ENCODE measurements at regions not wholly inside any gene's neighbourhood (a gene's known extent, or its start where the extent isn't known, plus 50 kb on each side); places are given as distances from the start of the nearest gene placed in this dataset.

DNA sequence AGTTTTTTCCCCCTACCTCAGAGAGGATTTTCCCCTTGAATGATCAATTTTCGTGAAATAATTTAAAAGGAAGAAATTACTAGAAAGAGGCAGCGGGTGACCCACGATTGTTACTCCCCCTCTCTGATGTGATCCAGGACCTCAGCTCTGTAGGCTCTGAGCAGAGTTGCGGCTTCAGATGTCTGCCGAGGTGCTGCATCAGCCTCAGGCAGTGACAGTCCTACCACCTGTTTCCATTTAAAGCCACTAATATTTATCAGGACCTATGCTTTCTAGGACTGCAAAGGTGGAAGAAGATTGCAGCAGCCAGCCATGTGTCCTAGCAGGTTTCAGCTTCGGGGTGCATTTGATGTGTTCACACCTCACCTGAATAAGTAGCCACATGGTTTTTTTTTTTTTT is 294.8 kb upstream of the C2CD4B start:
- TF ChIP-seq, protein P1, sequence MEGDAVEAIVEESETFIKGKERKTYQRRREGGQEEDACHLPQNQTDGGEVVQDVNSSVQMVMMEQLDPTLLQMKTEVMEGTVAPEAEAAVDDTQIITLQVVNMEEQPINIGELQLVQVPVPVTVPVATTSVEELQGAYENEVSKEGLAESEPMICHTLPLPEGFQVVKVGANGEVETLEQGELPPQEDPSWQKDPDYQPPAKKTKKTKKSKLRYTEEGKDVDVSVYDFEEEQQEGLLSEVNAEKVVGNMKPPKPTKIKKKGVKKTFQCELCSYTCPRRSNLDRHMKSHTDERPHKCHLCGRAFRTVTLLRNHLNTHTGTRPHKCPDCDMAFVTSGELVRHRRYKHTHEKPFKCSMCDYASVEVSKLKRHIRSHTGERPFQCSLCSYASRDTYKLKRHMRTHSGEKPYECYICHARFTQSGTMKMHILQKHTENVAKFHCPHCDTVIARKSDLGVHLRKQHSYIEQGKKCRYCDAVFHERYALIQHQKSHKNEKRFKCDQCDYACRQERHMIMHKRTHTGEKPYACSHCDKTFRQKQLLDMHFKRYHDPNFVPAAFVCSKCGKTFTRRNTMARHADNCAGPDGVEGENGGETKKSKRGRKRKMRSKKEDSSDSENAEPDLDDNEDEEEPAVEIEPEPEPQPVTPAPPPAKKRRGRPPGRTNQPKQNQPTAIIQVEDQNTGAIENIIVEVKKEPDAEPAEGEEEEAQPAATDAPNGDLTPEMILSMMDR (IDR thresholded peaks at IDR 0.05; ENCODE audit: insufficient read depth, low read depth, low read length, missing control alignments): no peak
- H3K4me3 ChIP-seq (ENCODE audit: low read depth, low read length): no peak overlapping the region
- no peak for DNase-seq (ENCODE audit: low read depth)

DNA sequence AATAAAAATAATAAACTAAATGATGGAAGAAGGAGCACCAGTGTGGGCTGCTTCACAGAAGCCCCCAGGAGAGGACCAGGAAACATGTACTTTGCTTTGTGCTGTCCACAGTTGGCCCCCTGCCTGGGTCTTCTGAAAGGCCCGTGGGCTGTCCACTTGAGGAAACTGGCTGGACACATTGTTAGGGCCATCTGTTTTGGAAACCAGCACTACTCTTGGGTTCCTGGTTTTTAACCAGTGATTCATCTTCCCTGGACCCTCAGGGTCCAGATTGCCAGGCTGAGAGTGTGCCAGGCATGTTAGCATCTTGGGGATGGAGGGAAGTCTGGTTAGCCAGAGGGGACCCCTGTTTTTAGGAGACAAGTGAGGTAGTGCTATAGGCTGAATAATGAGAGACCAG is 297.2 kb upstream of the C2CD4B start:
- H3K4me3 ChIP-seq (ENCODE audit: low read depth, low read length): no peak overlapping the region
- TF ChIP-seq, protein P1 (IDR thresholded peaks at IDR 0.05; ENCODE audit: insufficient read depth, low read depth, low read length, missing control alignments): no peak
- DNase-seq (ENCODE audit: low read depth): no peak

DNA sequence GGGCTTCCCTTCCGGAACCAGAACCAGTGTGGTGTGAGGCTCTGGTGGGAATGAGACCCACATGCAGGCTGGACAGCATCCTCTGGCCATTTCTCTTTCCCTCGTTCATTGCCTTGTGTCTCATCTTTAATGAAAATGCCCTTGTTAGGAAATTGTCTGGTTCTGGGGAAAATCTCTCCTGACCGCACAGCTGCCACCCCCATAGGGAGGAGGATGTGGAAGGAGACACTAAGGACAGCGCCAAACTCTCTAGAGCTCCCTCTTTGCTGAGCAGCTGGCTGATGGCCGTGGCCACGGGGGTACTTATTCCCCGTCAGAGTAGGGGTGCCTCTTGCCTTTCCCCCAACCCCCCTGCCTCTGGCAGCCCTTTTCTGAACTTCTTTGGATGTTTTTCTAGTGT is 297.6 kb upstream of the C2CD4B start:
- no peak for DNase-seq (ENCODE audit: low read depth)
- TF ChIP-seq, protein P1 (IDR thresholded peaks at IDR 0.05; ENCODE audit: insufficient read depth, low read depth, low read length, missing control alignments): no peak
- H3K4me3 ChIP-seq (ENCODE audit: low read depth, low read length): no peak overlapping the region

DNA sequence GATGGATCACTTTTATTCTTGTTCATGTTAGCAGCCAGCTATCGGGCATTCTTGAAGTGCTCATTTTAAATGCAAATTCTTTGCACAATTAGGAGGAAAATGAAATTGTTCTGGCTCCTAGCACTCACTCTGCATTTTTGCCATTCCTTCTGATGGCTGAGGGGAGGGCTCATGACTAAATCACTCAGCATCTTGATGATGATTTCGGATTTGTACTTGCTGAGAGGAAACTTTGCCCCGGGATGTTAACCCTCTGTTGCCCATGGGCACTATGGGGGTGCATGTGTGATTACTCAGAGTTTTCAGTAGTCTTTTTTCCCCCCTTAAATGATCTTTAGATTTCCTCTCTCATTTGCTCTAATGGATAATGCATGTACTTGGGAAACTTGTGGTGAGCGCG is 299.6 kb upstream of the C2CD4B start:
- DNase-seq (ENCODE audit: low read depth): no peak
- no peak overlapping the region for H3K4me3 ChIP-seq (ENCODE audit: low read depth, low read length)

DNA sequence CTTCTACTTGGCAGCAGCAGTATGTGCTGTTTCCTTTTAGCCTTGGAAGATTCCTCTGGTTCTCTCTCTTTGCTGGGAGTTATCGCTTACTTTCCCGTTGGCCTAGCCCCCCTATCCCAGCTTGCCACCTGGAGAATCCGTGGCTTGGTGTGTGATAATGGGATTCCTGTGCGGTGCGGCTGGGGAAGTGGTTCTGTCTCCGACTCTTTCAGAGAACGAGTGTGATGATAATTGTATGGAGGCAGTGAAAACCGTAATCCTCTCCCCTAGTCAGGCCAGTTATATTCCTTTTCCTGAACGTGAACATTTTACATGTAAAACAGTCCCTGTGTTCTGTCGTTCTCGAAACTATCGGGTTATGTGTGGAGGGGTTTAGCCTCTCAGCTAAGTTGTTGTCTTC is 300.1 kb upstream of the C2CD4B start:
- TF ChIP-seq, protein P1 (IDR thresholded peaks at IDR 0.05; ENCODE audit: insufficient read depth, low read depth, low read length, missing control alignments): no peak
- DNase-seq (ENCODE audit: low read depth): no peak
- no peak overlapping the region for H3K4me3 ChIP-seq (ENCODE audit: low read depth, low read length)

More for the DNA sequence above, 299.6 kb upstream of the C2CD4B start:
- TF ChIP-seq, protein P1 (IDR thresholded peaks at IDR 0.05; ENCODE audit: insufficient read depth, low read depth, low read length, missing control alignments): no peak

DNA sequence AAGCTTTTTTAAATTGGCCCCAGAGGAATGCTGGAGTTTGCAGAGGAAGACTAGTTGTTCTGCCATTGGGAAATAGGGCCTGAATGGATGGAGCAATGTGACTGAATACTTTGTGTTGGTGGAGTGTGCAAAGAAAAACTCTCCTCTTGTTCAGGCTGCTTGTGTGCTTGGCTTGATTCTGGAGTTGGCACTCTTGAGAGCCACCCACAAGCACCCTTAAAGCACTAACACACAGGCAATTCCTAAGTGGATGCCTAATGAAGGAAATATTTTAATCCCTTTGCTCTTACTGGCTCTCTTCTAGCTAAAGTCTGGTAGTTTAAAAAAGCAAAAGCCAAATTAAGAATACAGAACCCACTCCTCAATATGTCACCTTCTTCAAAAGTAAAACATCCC is 304.4 kb upstream of the C2CD4B start:
- no peak overlapping the region for H3K4me3 ChIP-seq (ENCODE audit: low read depth, low read length)
- TF ChIP-seq, protein P1 (IDR thresholded peaks at IDR 0.05; ENCODE audit: insufficient read depth, low read depth, low read length, missing control alignments): no peak
- DNase-seq (ENCODE audit: low read depth): no peak

DNA sequence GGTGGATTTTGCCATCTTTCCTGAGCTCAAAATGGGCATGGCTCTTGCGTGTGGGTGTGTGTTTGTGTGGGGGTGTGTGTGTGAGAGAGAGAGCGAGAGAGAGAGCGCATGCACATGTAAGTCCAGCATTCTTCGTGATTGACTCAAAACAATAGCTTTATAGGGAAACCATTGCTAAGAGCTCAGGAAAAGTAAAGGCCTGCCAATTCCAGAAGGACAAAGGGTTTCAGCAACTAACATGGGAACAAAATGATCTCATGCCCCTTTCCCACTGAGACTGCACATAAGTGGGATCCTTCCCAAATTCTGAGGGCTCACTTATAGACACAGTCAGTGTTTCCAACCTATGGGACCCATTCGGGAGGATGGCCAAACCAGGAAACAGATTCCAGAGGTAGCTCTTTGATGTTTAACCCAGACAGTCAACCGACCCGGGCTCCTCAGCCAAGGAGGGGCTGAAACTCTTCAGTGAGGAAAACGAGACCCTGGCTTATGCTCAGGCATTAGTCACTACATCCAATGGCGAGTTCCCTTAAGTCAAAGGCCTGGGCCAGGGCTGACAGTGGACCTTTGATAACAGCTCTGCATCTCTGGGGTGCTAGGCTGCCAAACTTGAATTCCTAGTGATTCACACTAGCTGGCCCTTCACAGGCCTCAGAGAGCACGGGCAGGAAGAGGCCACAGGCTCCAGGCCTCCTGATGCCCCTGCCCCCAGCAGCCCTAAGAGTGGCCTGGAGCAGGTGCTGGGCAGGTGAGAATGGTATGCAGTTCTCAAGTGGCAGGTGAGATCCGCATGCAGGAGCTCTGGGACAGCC is 305.0 kb upstream of the C2CD4B start:
- no peak for DNase-seq (ENCODE audit: low read depth)
- TF ChIP-seq, protein P1 (IDR thresholded peaks at IDR 0.05; ENCODE audit: insufficient read depth, low read depth, low read length, missing control alignments): no peak

More for the DNA sequence above, 305.0 kb upstream of the C2CD4B start:
- H3K4me3 ChIP-seq (ENCODE audit: low read depth, low read length): no peak overlapping the region
